Activated CD4-positive, alpha-beta memory T cell treated with anti-CD3 and anti-CD28 coated beads for 36 hours (primary cell): ENCODE measurements at regions not wholly inside any gene's neighbourhood (a gene's known extent, or its start where the extent isn't known, plus 50 kb on each side); places are given as distances from the start of the nearest gene placed in this dataset.
"Not testable (repeated sequence)": the region's sequence is repeated elsewhere in the genome, so short reads cannot be mapped to it uniquely, and the experiment has no call there.

Experiments used
- CTCF ChIA-PET: fragments of 350-600 bp; sonication (Branson Sonifier 250); formaldehyde crosslinking; loops from one replicate; lab custom pipeline; 2021; ENCODE audit warnings: antibody characterized with exemption, inconsistent platforms; lab: Charles Lee
- POLR2A ChIA-PET: fragments of 350-600 bp; sonication (Branson Sonifier 250); formaldehyde crosslinking; loops from one replicate; lab custom pipeline; 2021; ENCODE audit warnings: antibody characterized with exemption; lab: Charles Lee
- DNase-seq: peaks from one replicate; pipeline ENCODE4 v3.0.0-alpha.2; 2020
- H3K27ac Mint-ChIP-seq: one replicate; pipeline ENCODE4 v1.8.0; 2021; ENCODE audit warnings: mixed read lengths
- H3K27me3 Mint-ChIP-seq: one replicate; pipeline ENCODE4 v1.8.0; 2021; ENCODE audit warnings: mixed read lengths
- H3K36me3 Mint-ChIP-seq: one replicate; pipeline ENCODE4 v1.8.0; 2021; ENCODE audit warnings: mixed read lengths
- H3K4me1 Mint-ChIP-seq: one replicate; pipeline ENCODE4 v1.8.0; 2021; ENCODE audit warnings: low read depth, mixed read lengths
- H3K4me3 Mint-ChIP-seq: one replicate; pipeline ENCODE4 v1.8.0; 2021; ENCODE audit warnings: mild to moderate bottlenecking, mixed read lengths
- H3K9me3 Mint-ChIP-seq: one replicate; pipeline ENCODE4 v1.8.0; 2021; ENCODE audit warnings: mixed read lengths
- intact Hi-C: fragments of 100-400 bp; cut with micrococcal nuclease; formaldehyde crosslinking; loops from one replicate; pipeline ENCODE4 v1.15.1; 2023

GRCh38 chr6:112600168-112600567 lies 253.0 kb downstream of the RFPL4B start:
- no peaks in the 10 kb centered on the region for H3K27me3 Mint-ChIP-seq
- no peak overlapping the region for H3K4me3 Mint-ChIP-seq
- DNase-seq = no peak
- no peaks in the 10 kb centered on the region for H3K4me1 Mint-ChIP-seq
- H3K27ac Mint-ChIP-seq = no peak overlapping the region
- H3K36me3 Mint-ChIP-seq = no peaks in the 10 kb centered on the region
- intact Hi-C loops = no loop called here
- POLR2A ChIA-PET = no interaction called here
- CTCF ChIA-PET = no interaction called here
- H3K9me3 Mint-ChIP-seq = peaks cover 2% of the 10 kb centered on the region

GRCh38 chr6:112603726-112604125 lies 256.6 kb downstream of the RFPL4B start:
- Mint-ChIP-seq H3K4me1 (no peaks in the 10 kb centered on the region), H3K4me3 (no peak overlapping the region), H3K27me3 (no peaks in the 10 kb centered on the region), H3K36me3 (no peaks in the 10 kb centered on the region), H3K27ac (no peak overlapping the region), H3K9me3 (peaks cover 7% of the 10 kb centered on the region)
- intact Hi-C loops = no loop called here
- ChIA-PET CTCF (no interaction called here), POLR2A (no interaction called here)
- DNase-seq = no peak

- Mint-ChIP-seq H3K27ac (no peak overlapping the region), H3K27me3 (no peaks in the 10 kb centered on the region), H3K9me3 (peaks cover 13% of the 10 kb centered on the region), H3K4me1 (no peaks in the 10 kb centered on the region), H3K4me3 (no peak overlapping the region), H3K36me3 (no peaks in the 10 kb centered on the region)
- ChIA-PET POLR2A (no interaction called here), CTCF (no interaction called here)
- no peak for DNase-seq
- intact Hi-C loops = no loop called here
Observed at GRCh38 chr6:112606656-112607435, 259.7 kb downstream of the RFPL4B start.

- POLR2A ChIA-PET, H3K4me3 Mint-ChIP-seq, H3K36me3 Mint-ChIP-seq, H3K4me1 Mint-ChIP-seq, CTCF ChIA-PET, H3K27ac Mint-ChIP-seq, H3K27me3 Mint-ChIP-seq, intact Hi-C loops, DNase-seq: not testable (repeated sequence)
- H3K9me3 Mint-ChIP-seq = peaks cover 13% of the 10 kb centered on the region
Observed at GRCh38 chr6:112608925-112609324, 261.8 kb downstream of the RFPL4B start.

GRCh38 chr6:112613410-112613809 lies 266.3 kb downstream of the RFPL4B start:
- Mint-ChIP-seq H3K4me3 (no peak overlapping the region), H3K9me3 (peaks cover 9% of the 10 kb centered on the region), H3K27me3 (no peaks in the 10 kb centered on the region), H3K27ac (no peak overlapping the region), H3K4me1 (no peaks in the 10 kb centered on the region), H3K36me3 (no peaks in the 10 kb centered on the region)
- ChIA-PET POLR2A (no interaction called here), CTCF (no interaction called here)
- DNase-seq = no peak
- intact Hi-C loops = no loop called here

- Mint-ChIP-seq H3K27ac (no peak overlapping the region), H3K27me3 (no peaks in the 10 kb centered on the region), H3K4me3 (no peak overlapping the region), H3K36me3 (no peaks in the 10 kb centered on the region), H3K4me1 (no peaks in the 10 kb centered on the region), H3K9me3 (no peaks in the 10 kb centered on the region)
- POLR2A ChIA-PET = no interaction called here
- no peak for DNase-seq
- CTCF ChIA-PET = interaction anchor here (1.2 kb wide), 1 partner anchor 17 kb away, joined by 3 read pairs; no protein-coding TSS in a partner anchor
- intact Hi-C loops = no loop called here
Observed at GRCh38 chr6:112618849-112619248, 271.7 kb downstream of the RFPL4B start.

- POLR2A ChIA-PET = no interaction called here
- DNase-seq = no peak
- H3K36me3 Mint-ChIP-seq = no peaks in the 10 kb centered on the region
- no peaks in the 10 kb centered on the region for H3K4me1 Mint-ChIP-seq
- H3K9me3 Mint-ChIP-seq = no peaks in the 10 kb centered on the region
- intact Hi-C loops = no loop called here
- H3K27me3 Mint-ChIP-seq = no peaks in the 10 kb centered on the region
- no peak overlapping the region for H3K27ac Mint-ChIP-seq
- H3K4me3 Mint-ChIP-seq = no peak overlapping the region
- CTCF ChIA-PET = no interaction called here
Observed at GRCh38 chr6:112620812-112621569, 273.9 kb downstream of the RFPL4B start.

GRCh38 chr6:112622036-112622435 lies 274.9 kb downstream of the RFPL4B start:
- H3K9me3 Mint-ChIP-seq = no peaks in the 10 kb centered on the region
- POLR2A ChIA-PET = no interaction called here
- H3K4me3 Mint-ChIP-seq = no peak overlapping the region
- CTCF ChIA-PET = no interaction called here
- H3K4me1 Mint-ChIP-seq = no peaks in the 10 kb centered on the region
- H3K27ac Mint-ChIP-seq = no peak overlapping the region
- intact Hi-C loops = no loop called here
- DNase-seq = no peak
- no peaks in the 10 kb centered on the region for H3K27me3 Mint-ChIP-seq
- H3K36me3 Mint-ChIP-seq = no peaks in the 10 kb centered on the region

- ChIA-PET POLR2A (no interaction called here), CTCF (no interaction called here)
- no peaks in the 10 kb centered on the region for H3K9me3 Mint-ChIP-seq
- intact Hi-C loops = no loop called here
- no peaks in the 10 kb centered on the region for H3K27me3 Mint-ChIP-seq
- H3K27ac Mint-ChIP-seq = no peak overlapping the region
- no peak for DNase-seq
- no peaks in the 10 kb centered on the region for H3K36me3 Mint-ChIP-seq
- no peaks in the 10 kb centered on the region for H3K4me1 Mint-ChIP-seq
- H3K4me3 Mint-ChIP-seq = no peak overlapping the region
Observed at GRCh38 chr6:112626468-112627082, 279.4 kb downstream of the RFPL4B start.

GRCh38 chr6:112634376-112634775 lies 287.2 kb downstream of the RFPL4B start:
- H3K27me3 Mint-ChIP-seq = no peaks in the 10 kb centered on the region
- DNase-seq = no peak
- no peaks in the 10 kb centered on the region for H3K36me3 Mint-ChIP-seq
- H3K4me1 Mint-ChIP-seq = no peaks in the 10 kb centered on the region
- H3K4me3 Mint-ChIP-seq = no peak overlapping the region
- intact Hi-C loops = no loop called here
- H3K27ac Mint-ChIP-seq = no peak overlapping the region
- H3K9me3 Mint-ChIP-seq = peaks cover 2% of the 10 kb centered on the region
- POLR2A ChIA-PET = no interaction called here
- CTCF ChIA-PET = no interaction called here

- Mint-ChIP-seq H3K27me3 (no peaks in the 10 kb centered on the region), H3K36me3 (no peaks in the 10 kb centered on the region), H3K4me3 (no peak overlapping the region), H3K4me1 (no peaks in the 10 kb centered on the region), H3K9me3 (peaks cover under 1% of the 10 kb centered on the region), H3K27ac (no peak overlapping the region)
- ChIA-PET CTCF (no interaction called here), POLR2A (no interaction called here)
- intact Hi-C loops = no loop called here
- DNase-seq = no peak
Observed at GRCh38 chr6:112636650-112637262, 289.6 kb downstream of the RFPL4B start.

- Mint-ChIP-seq H3K9me3 (no peaks in the 10 kb centered on the region), H3K27ac (no peak overlapping the region), H3K4me3 (no peak overlapping the region), H3K36me3 (no peaks in the 10 kb centered on the region), H3K27me3 (no peaks in the 10 kb centered on the region), H3K4me1 (no peaks in the 10 kb centered on the region)
- CTCF ChIA-PET = no interaction called here
- POLR2A ChIA-PET = no interaction called here
- intact Hi-C loops = no loop called here
- no peak for DNase-seq
Observed at GRCh38 chr6:112639391-112639831, 292.3 kb downstream of the RFPL4B start.
